ENCODE measurements at regions not wholly inside any gene's neighbourhood (a gene's known extent, or its start where the extent isn't known, plus 50 kb on each side); places are given as distances from the start of the nearest gene placed in this dataset.

- TF ChIP-seq ATF3 (IDR thresholded peaks at IDR 0.05; ENCODE audit: insufficient read depth, low read depth, low read length), result no peak
- TF ChIP-seq POLR2A (IDR thresholded peaks at IDR 0.05; ENCODE audit: control extremely low read depth in 1 of 2, low read depth in 2 of 2, low read length in 2 of 2), result no peak
- no peak for TF ChIP-seq BACH1 (IDR thresholded peaks at IDR 0.05; ENCODE audit: low read length)
- TF ChIP-seq POLR2AphosphoS5 (IDR thresholded peaks at IDR 0.05; ENCODE audit: low read depth, low read length), result no peak
- no peak for TF ChIP-seq KDM1A (IDR thresholded peaks at IDR 0.05; ENCODE audit: borderline replicate concordance, low read length)
- no peak for TF ChIP-seq SIRT6 (IDR thresholded peaks at IDR 0.05; ENCODE audit: low read length)
- TF ChIP-seq CHD1 (IDR thresholded peaks at IDR 0.05; ENCODE audit: low read depth, low read length), result no peak
Observed at GRCh38 chr17:21522755-21523336, 146.7 kb downstream of the KCNJ12 start (continued).
